GM13976 (cell line): ENCODE measurements at regions not wholly inside any gene's neighbourhood (a gene's known extent, or its start where the extent isn't known, plus 50 kb on each side); places are given as distances from the start of the nearest gene placed in this dataset.

Experiments used
- DNase-seq: peaks from one replicate; pipeline ENCODE4 v3.0.0; 2012; ENCODE audit warnings: low spot score
- CTCF ChIP-seq: IDR thresholded peaks from 2 replicates; pipeline ENCODE4 v1.5.1; 2012; ENCODE audit warnings: borderline replicate concordance, mild to moderate bottlenecking; ENCODE audit not compliant: insufficient read depth; ENCODE audit errors: extremely low read depth, missing control alignments, control extremely low read depth
- in situ Hi-C: fragments of 300-500 bp; cut with MboI; formaldehyde crosslinking; loops from one replicate; pipeline ENCODE4 v1.12.0; 2022; ENCODE audit warnings: low sequenced_read_pairs, mixed read lengths, inconsistent platforms; ENCODE audit not compliant: unreplicated experiment

- TF ChIP-seq CTCF = no peak
- DNase-seq = no peak
- in situ Hi-C loops = no loop called here
Observed at GRCh38 chr2:203596183-203596582, 61.1 kb upstream of the RAPH1 start.

- DNase-seq = no peak
- TF ChIP-seq CTCF = no peak
- in situ Hi-C loops = no loop called here
Observed at GRCh38 chr2:203599509-203599908, 64.4 kb upstream of the RAPH1 start.

- no peak for TF ChIP-seq CTCF
- in situ Hi-C loops = no loop called here
- DNase-seq = no peak
Observed at GRCh38 chr2:203600286-203600685, 65.2 kb upstream of the RAPH1 start.

- in situ Hi-C loops = no loop called here
- no peak for DNase-seq
- no peak for TF ChIP-seq CTCF
Observed at GRCh38 chr2:203603456-203604389, 68.6 kb upstream of the RAPH1 start.

- in situ Hi-C loops = no loop called here
- no peak for DNase-seq
- TF ChIP-seq CTCF = no peak
Observed at GRCh38 chr2:203605302-203605701, 70.2 kb upstream of the RAPH1 start.

GRCh38 chr2:203606051-203606450, 71.0 kb upstream of the RAPH1 start:
- in situ Hi-C loops = no loop called here
- no peak for TF ChIP-seq CTCF
- DNase-seq = no peak

GRCh38 chr2:203610558-203610957, 75.5 kb upstream of the RAPH1 start:
- no peak for DNase-seq
- no peak for TF ChIP-seq CTCF
- in situ Hi-C loops = no loop called here
